DND-41 (cell line): ENCODE measurements at regions not wholly inside any gene's neighbourhood (a gene's known extent, or its start where the extent isn't known, plus 50 kb on each side); places are given as distances from the start of the nearest gene placed in this dataset.

Source experiments
- CTCF ChIP-seq: IDR thresholded peaks from 2 replicates; pipeline ENCODE4 v1.5.1; 2012; ENCODE audit warnings: borderline replicate concordance, low read length, moderate library complexity, mild to moderate bottlenecking; ENCODE audit not compliant: poor library complexity, severe bottlenecking; ENCODE audit errors: extremely low read depth
- EZH2 ChIP-seq: IDR thresholded peaks from 3 replicates; pipeline ENCODE4 v1.6.1; 2012; ENCODE audit warnings: borderline replicate concordance, low read depth, mild to moderate bottlenecking, moderate library complexity, low read length, inconsistent platforms; ENCODE audit not compliant: severe bottlenecking

- TF ChIP-seq CTCF (no peak), EZH2 (no peak)
Observed at GRCh38 chr3:171548917-171549316, 88.7 kb upstream of the TNIK start.
